ENCODE measurements at regions not wholly inside any gene's neighbourhood (a gene's known extent, or its start where the extent isn't known, plus 50 kb on each side); places are given as distances from the start of the nearest gene placed in this dataset.

- TF ChIP-seq CTCF (IDR thresholded peaks at IDR 0.05) (no peak), POLR2AphosphoS5 (IDR thresholded peaks at IDR 0.05; ENCODE audit: insufficient read depth in 1 of 2, low read depth in 1 of 2) (no peak), POLR2A (IDR thresholded peaks at IDR 0.05) (no peak)
Observed at GRCh38 chr13:103835052-103835451, 768.8 kb upstream of the SLC10A2 start.

Measured in vagina (tissue), 2 donors.